Ishikawa (cell line): ENCODE measurements at regions not wholly inside any gene's neighbourhood (a gene's known extent, or its start where the extent isn't known, plus 50 kb on each side); places are given as distances from the start of the nearest gene placed in this dataset.

Experiments
- CEBPB ChIP-seq: IDR thresholded peaks from 2 replicates; pipeline ENCODE4 v1.6.1; 2012
- CREB1 ChIP-seq: IDR thresholded peaks from 2 replicates; pipeline ENCODE4 v1.6.1; 2012; ENCODE audit warnings: low read depth
- EGR1 ChIP-seq: IDR thresholded peaks from 2 replicates; pipeline ENCODE4 v1.6.1; 2012
- EP300 ChIP-seq: IDR thresholded peaks from 2 replicates; pipeline ENCODE4 v1.6.1; 2012; ENCODE audit warnings: borderline replicate concordance
- FOXM1 ChIP-seq: IDR thresholded peaks from 2 replicates; pipeline ENCODE4 v1.6.1; 2012; ENCODE audit warnings: low read depth, borderline replicate concordance
- NFIC ChIP-seq: IDR thresholded peaks from 2 replicates; pipeline ENCODE4 v1.6.1; 2012
- RAD21 ChIP-seq: IDR thresholded peaks from 2 replicates; pipeline ENCODE4 v1.6.1; 2012; ENCODE audit warnings: low read depth
- REST ChIP-seq: IDR thresholded peaks from 2 replicates; pipeline ENCODE4 v1.6.1; 2012; ENCODE audit warnings: low read depth, mild to moderate bottlenecking
- TAF1 ChIP-seq: IDR thresholded peaks from 2 replicates; pipeline ENCODE4 v1.6.1; 2012; ENCODE audit warnings: low read depth, mild to moderate bottlenecking
- TCF12 ChIP-seq: IDR thresholded peaks from 2 replicates; pipeline ENCODE4 v1.6.1; 2012; ENCODE audit warnings: low read depth
- TEAD4 ChIP-seq: IDR thresholded peaks from 2 replicates; pipeline ENCODE4 v1.6.1; 2012
- YY1 ChIP-seq: IDR thresholded peaks from 2 replicates; pipeline ENCODE4 v1.6.1; 2012; ENCODE audit warnings: low read depth
- ZBTB7A ChIP-seq: IDR thresholded peaks from 2 replicates; pipeline ENCODE4 v1.6.1; 2012; ENCODE audit warnings: low read depth
- TF ChIP-seq, protein P1 (sequence below): IDR thresholded peaks from 2 replicates; pipeline ENCODE4 v1.6.1; 2012
- TF ChIP-seq, protein P2 (sequence below): IDR thresholded peaks from 2 replicates; pipeline ENCODE4 v1.6.1; 2012

- TF ChIP-seq RAD21 (no peak), TCF12 (no peak), TEAD4 (no peak), CEBPB (no peak), EP300 (no peak), NFIC (no peak), CREB1 (no peak), YY1 (no peak), EGR1 (no peak)
- TF ChIP-seq, protein P1, sequence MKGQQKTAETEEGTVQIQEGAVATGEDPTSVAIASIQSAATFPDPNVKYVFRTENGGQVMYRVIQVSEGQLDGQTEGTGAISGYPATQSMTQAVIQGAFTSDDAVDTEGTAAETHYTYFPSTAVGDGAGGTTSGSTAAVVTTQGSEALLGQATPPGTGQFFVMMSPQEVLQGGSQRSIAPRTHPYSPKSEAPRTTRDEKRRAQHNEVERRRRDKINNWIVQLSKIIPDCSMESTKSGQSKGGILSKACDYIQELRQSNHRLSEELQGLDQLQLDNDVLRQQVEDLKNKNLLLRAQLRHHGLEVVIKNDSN = no peak
- TF ChIP-seq, protein P2, sequence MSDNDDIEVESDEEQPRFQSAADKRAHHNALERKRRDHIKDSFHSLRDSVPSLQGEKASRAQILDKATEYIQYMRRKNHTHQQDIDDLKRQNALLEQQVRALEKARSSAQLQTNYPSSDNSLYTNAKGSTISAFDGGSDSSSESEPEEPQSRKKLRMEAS = no peak
Observed at GRCh38 chr16:85527042-85527766, 85.9 kb upstream of the GSE1 start.

DNA sequence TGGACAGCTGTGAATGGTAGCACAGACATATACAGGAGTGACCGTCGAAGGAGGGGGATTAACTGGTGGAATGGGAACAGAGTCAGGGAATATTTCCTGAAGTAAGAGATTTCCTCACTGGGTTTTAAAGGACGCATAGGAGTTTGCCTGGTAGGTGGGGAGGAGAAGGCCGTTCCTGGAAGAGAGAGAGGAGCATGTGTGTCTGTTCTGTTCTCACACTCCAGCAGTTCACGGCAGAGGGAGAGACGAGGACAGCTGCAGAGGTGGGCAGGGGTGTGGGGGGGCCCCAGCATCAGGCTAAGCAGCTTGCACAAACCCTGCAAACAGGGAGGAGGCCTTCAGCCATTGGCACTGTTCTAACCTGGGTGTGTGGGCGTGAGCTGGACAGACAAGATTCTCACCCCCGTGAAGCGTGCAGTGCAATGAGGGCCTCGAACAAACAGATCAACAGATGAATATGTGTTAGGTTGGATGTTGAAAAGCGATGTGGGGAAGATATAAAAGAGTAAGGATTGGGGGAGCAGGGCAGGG is 85.3 kb upstream of the GSE1 start:
- TF ChIP-seq TEAD4 (no peak), REST (no peak), EGR1 (peak; percentile 57; the same call in 1 of the 2 replicates)

DNA sequence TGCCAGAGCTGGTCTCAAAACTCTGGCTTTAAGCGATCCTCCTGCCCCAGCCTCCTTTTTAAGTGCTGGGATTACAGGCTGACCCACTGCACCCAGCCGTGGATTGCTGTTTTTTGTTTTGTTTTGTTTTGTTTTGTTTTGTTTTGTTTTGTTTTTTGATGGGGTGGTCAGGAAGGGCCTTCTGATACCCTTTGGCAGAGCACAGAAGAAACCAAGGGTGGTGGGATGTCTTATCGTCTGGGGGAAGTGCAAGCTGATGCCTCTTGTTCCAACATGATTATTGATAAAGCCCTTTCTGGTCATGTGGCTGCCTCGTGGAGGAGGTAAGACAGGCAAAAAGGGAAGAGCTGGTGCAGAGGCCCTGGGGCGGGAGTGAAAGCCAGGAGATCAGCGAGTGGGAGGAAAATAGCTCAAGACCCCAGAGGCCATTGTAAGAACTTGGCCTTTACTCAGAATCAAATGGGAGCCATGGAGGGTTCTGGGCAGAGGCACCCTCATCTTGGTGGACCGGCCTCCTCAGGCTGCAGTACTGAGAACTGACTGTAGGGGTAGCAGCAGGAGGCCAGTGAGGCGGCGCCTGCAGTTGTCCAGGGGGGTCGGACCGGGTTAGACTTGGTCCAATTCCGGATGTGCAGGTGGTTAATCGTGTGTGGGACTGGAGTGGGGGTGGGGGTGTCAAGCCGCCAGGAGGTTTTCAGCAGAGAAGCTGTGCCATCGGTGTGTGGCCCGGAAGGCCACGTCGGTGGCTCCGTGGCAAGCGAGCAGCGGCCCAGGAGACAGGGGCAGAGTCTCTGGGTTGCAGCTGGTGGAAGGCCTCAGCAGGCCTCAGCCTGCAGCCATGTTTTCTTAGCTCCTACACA is 84.4 kb upstream of the GSE1 start:
- TF ChIP-seq REST (no peak), EP300 (no peak), RAD21 (peak; percentile 10; the same call in 1 of the 2 replicates), NFIC (no peak), CREB1 (no peak)

DNA sequence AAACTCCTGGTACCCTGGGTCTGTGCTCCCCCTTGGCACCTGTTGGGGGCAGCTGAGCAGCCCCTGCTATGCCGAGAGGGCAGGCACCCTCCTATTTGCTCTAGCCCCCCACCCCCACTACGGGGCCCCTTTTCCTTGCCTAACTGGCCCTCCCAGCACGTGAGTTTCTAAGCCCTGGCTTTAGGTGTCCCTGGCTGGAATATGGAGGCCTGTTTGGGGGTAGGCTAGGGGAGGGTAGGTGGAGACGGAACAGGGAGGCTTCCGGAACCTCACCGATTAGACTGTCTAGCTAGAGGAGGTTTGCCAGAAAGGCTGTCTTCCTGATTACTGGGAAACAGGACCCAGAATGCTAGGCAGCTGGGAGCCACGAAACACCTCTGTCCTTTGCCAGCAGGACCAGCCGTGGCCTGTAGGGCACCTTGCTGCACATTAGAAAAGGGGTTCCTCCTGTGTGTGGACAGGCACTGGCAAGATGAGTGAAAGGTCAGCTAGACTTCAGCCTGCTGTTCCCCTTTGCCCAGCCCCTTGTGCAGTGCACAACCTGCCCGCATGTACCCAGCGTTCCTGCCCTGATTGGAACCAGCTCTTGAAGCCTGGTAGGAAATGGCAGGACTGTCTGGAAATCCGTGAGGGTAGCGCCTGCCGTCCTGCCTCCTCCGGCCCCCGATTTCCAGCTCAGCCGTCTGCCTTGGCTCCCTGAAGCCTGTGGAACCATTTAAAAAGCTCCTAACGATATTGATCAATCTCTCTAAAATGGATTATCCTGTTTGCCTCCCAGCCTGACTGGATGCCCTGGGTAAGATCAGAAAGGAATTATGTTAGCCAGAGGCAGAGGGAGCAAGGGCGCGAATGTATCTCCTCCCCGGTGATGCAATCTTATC is 83.4 kb upstream of the GSE1 start:
- TF ChIP-seq RAD21 (no peak), EGR1 (no peak), EP300 (no peak), ZBTB7A (no peak), FOXM1 (no peak), TEAD4 (no peak), REST (no peak), TAF1 (no peak), NFIC (no peak)
- TF ChIP-seq, protein P2 = no peak
- TF ChIP-seq, protein P1 = no peak
